ENCODE measurements at regions not wholly inside any gene's neighbourhood (a gene's known extent, or its start where the extent isn't known, plus 50 kb on each side); places are given as distances from the start of the nearest gene placed in this dataset.

GRCh38 chr6:91480402-91480801 is 893.5 kb upstream of the MAP3K7 start:
- TF ChIP-seq EZH2 (IDR thresholded peaks at IDR 0.05; ENCODE audit: borderline replicate concordance) (no peak), CTCF (IDR thresholded peaks at IDR 0.05; ENCODE audit: poor library complexity) (no peak)

All from hepatocyte (in vitro differentiated cells).